PFSK-1 (cell line): ENCODE measurements at regions not wholly inside any gene's neighbourhood (a gene's known extent, or its start where the extent isn't known, plus 50 kb on each side); places are given as distances from the start of the nearest gene placed in this dataset.

Experiments
- FOXP2 ChIP-seq: optimal IDR thresholded peaks from 2 replicates; pipeline ENCODE3; 2011; ENCODE audit warnings: borderline replicate concordance, control low read depth, inconsistent platforms; ENCODE audit not compliant: insufficient read depth; ENCODE audit errors: extremely low read length, extremely low read depth
- POLR2AphosphoS5 ChIP-seq: IDR thresholded peaks from 2 replicates; pipeline ENCODE4 v1.6.1; 2012; ENCODE audit warnings: low read depth, mild to moderate bottlenecking, control low read depth, low read length, moderate library complexity
- REST ChIP-seq, 2 experiments: IDR thresholded peaks; 2 replicates each; pipeline versions ENCODE4 v1.6.1 to v1.8.0; 2011 to 2012; ENCODE audit warnings: low read depth in 2 of 2, low read length in 2 of 2, control low read depth in 1 of 2, inconsistent platforms in 1 of 2, mild to moderate bottlenecking in 1 of 2, moderate library complexity in 1 of 2; ENCODE audit not compliant: insufficient read depth in 1 of 2
- SIN3A ChIP-seq: IDR thresholded peaks from 2 replicates; pipeline ENCODE4 v1.6.1; 2012; ENCODE audit warnings: mild to moderate bottlenecking, low read length, moderate library complexity, borderline replicate concordance; ENCODE audit not compliant: insufficient read depth
- TAF1 ChIP-seq: IDR thresholded peaks from 2 replicates; pipeline ENCODE4 v1.6.1; 2012; ENCODE audit warnings: low read length, control low read depth, borderline replicate concordance; ENCODE audit not compliant: insufficient read depth

- TF ChIP-seq TAF1 (no peak), FOXP2 (no peak), POLR2AphosphoS5 (no peak), REST (IDR thresholded peaks at IDR 0.05; ENCODE audit: insufficient read depth in 1 of 2, low read depth in 2 of 2, low read length in 2 of 2) (no peak), SIN3A (no peak)
Observed at GRCh38 chr1:110734133-110734680, 59.5 kb upstream of the KCNA3 start.

- TF ChIP-seq TAF1: no peak
- no peak for TF ChIP-seq REST (IDR thresholded peaks at IDR 0.05; ENCODE audit: insufficient read depth in 1 of 2, low read depth in 2 of 2, low read length in 2 of 2)
- TF ChIP-seq POLR2AphosphoS5: no peak
- TF ChIP-seq SIN3A: no peak
- no peak for TF ChIP-seq FOXP2
Observed at GRCh38 chr1:110731529-110731928, 56.8 kb upstream of the KCNA3 start.

- TF ChIP-seq TAF1: no peak
- TF ChIP-seq POLR2AphosphoS5: no peak
- no peak for TF ChIP-seq SIN3A
- TF ChIP-seq FOXP2: no peak
- no peak for TF ChIP-seq REST (IDR thresholded peaks at IDR 0.05; ENCODE audit: insufficient read depth in 1 of 2, low read depth in 2 of 2, low read length in 2 of 2)
Observed at GRCh38 chr1:110728388-110729001, 53.8 kb upstream of the KCNA3 start.

GRCh38 chr1:110727246-110727645, 52.5 kb upstream of the KCNA3 start:
- TF ChIP-seq REST (IDR thresholded peaks at IDR 0.05; ENCODE audit: insufficient read depth in 1 of 2, low read depth in 2 of 2, low read length in 2 of 2) (no peak), SIN3A (no peak), FOXP2 (no peak), POLR2AphosphoS5 (no peak), TAF1 (no peak)
